Trophoblast cell (in vitro differentiated cells and primary cell): ENCODE measurements at regions not wholly inside any gene's neighbourhood (a gene's known extent, or its start where the extent isn't known, plus 50 kb on each side); places are given as distances from the start of the nearest gene placed in this dataset.
"Not testable (repeated sequence)": the region's sequence is repeated elsewhere in the genome, so short reads cannot be mapped to it uniquely, and the experiment has no call there.

Experiments used
- DNase-seq, 2 donors: peaks; one replicate each; pipeline ENCODE4 v3.0.0-alpha.2; 2016
- H2AFZ ChIP-seq: 2 replicates; pipeline ENCODE4 v1.6.1; 2013; ENCODE audit warnings: low read length, moderate library complexity, mild to moderate bottlenecking; ENCODE audit not compliant: insufficient read depth, poor library complexity
- H2AK5ac ChIP-seq: 2 replicates; pipeline ENCODE4 v1.6.1; 2013; ENCODE audit warnings: mild to moderate bottlenecking, low read length
- H2BK120ac ChIP-seq: 2 replicates; pipeline ENCODE4 v1.6.1; 2013; ENCODE audit warnings: low read length, mild to moderate bottlenecking, moderate library complexity; ENCODE audit not compliant: insufficient read depth, poor library complexity
- H2BK12ac ChIP-seq: 2 replicates; pipeline ENCODE4 v1.6.1; 2013; ENCODE audit warnings: mild to moderate bottlenecking, low read length, moderate library complexity
- H2BK5ac ChIP-seq: 2 replicates; pipeline ENCODE4 v1.6.1; 2013; ENCODE audit warnings: low read length, low read depth, moderate library complexity, mild to moderate bottlenecking; ENCODE audit not compliant: poor library complexity
- H3K14ac ChIP-seq: 2 replicates; pipeline ENCODE4 v1.6.1; 2013; ENCODE audit warnings: mild to moderate bottlenecking, low read length
- H3K18ac ChIP-seq: 2 replicates; pipeline ENCODE4 v1.6.1; 2013; ENCODE audit warnings: mild to moderate bottlenecking, low read length
- H3K23ac ChIP-seq: 2 replicates; pipeline ENCODE4 v1.6.1; 2013; ENCODE audit warnings: low read length
- H3K27ac ChIP-seq: 2 replicates; pipeline ENCODE4 v1.5.1; 2013; ENCODE audit warnings: low read depth, mild to moderate bottlenecking, inconsistent platforms, low read length, moderate library complexity
- H3K27me3 ChIP-seq: 2 replicates; pipeline ENCODE4 v1.6.1; 2013; ENCODE audit warnings: inconsistent platforms, mild to moderate bottlenecking, low read length, moderate library complexity; ENCODE audit not compliant: insufficient read depth
- H3K36me3 ChIP-seq, 2 experiments: 1 replicate in 1 of 2; 2 replicates in 1 of 2; pipeline ENCODE4 v1.6.1; 2013; ENCODE audit warnings: low read length in 2 of 2, mild to moderate bottlenecking in 2 of 2, moderate library complexity in 1 of 2; ENCODE audit not compliant: insufficient read depth in 2 of 2, control insufficient read depth in 1 of 2
- H3K4ac ChIP-seq: 2 replicates; pipeline ENCODE4 v1.6.1; 2013; ENCODE audit warnings: low read depth, mild to moderate bottlenecking, low read length, moderate library complexity
- H3K4me1 ChIP-seq, 2 experiments: 1 replicate in 1 of 2; 2 replicates in 1 of 2; pipeline ENCODE4 v1.6.1; 2013; ENCODE audit warnings: low read length in 2 of 2, mild to moderate bottlenecking in 2 of 2, moderate library complexity in 1 of 2; ENCODE audit not compliant: insufficient read depth in 2 of 2, control insufficient read depth in 1 of 2
- H3K4me2 ChIP-seq: 2 replicates; pipeline ENCODE4 v1.6.1; 2013; ENCODE audit warnings: inconsistent platforms, mild to moderate bottlenecking, low read length, moderate library complexity
- H3K4me3 ChIP-seq: 2 replicates; pipeline ENCODE4 v1.5.1; 2013; ENCODE audit warnings: mild to moderate bottlenecking, low read depth, low read length, inconsistent platforms
- H3K79me1 ChIP-seq: one replicate; pipeline ENCODE4 v1.6.1; 2013; ENCODE audit warnings: low read length
- H3K79me2 ChIP-seq: 2 replicates; pipeline ENCODE4 v1.6.1; 2013; ENCODE audit warnings: low read length, mild to moderate bottlenecking; ENCODE audit not compliant: control insufficient read depth, insufficient read depth, poor library complexity
- H3K9ac ChIP-seq: 2 replicates; pipeline ENCODE4 v1.6.1; 2013; ENCODE audit warnings: mild to moderate bottlenecking, low read length
- H3K9me3 ChIP-seq: 2 replicates; pipeline ENCODE4 v1.6.1; 2013; ENCODE audit warnings: low read depth, mild to moderate bottlenecking, control low read depth, inconsistent platforms, low read length; ENCODE audit not compliant: insufficient read depth
- H4K12ac ChIP-seq: 2 replicates; pipeline ENCODE4 v1.6.1; 2013; ENCODE audit warnings: low read depth, mild to moderate bottlenecking, low read length, moderate library complexity
- H4K8ac ChIP-seq: 2 replicates; pipeline ENCODE4 v1.6.1; 2013; ENCODE audit warnings: low read depth, mild to moderate bottlenecking, low read length, moderate library complexity
- H4K91ac ChIP-seq: one replicate; pipeline ENCODE4 v1.6.1; 2013; ENCODE audit warnings: low read depth, mild to moderate bottlenecking, low read length, moderate library complexity
- WGBS: extraction: QIAGEN DNeasy Blood & Tissue Kit; methylation state at CpG from one replicate; pipeline ENCODE4 v1.1.7; 2013; ENCODE audit warnings: missing lambda C conversion rate; ENCODE audit not compliant: insufficient read length, insufficient coverage; ENCODE audit errors: extremely low coverage; 5-methylcytosine and 5-hydroxymethylcytosine counted together

GRCh38 chr1:219070395-219070794 lies 103.3 kb upstream of the LYPLAL1 start:
- not testable (repeated sequence) for H3K4me2 ChIP-seq, H3K9ac ChIP-seq, H3K4me3 ChIP-seq, H3K4ac ChIP-seq, H3K79me2 ChIP-seq, H4K12ac ChIP-seq, H3K23ac ChIP-seq, H2BK5ac ChIP-seq, H3K27ac ChIP-seq, H4K91ac ChIP-seq, H2AFZ ChIP-seq, H2AK5ac ChIP-seq, H3K36me3 ChIP-seq, DNase-seq, H3K9me3 ChIP-seq, H3K14ac ChIP-seq, H3K27me3 ChIP-seq, H3K4me1 ChIP-seq, H4K8ac ChIP-seq, H2BK120ac ChIP-seq, H2BK12ac ChIP-seq, H3K18ac ChIP-seq, H3K79me1 ChIP-seq
- WGBS = no CpG with 5 or more reads among the region's 2 CpGs

- Histone ChIP-seq H3K23ac (no peak overlapping the region), H4K8ac (no peak overlapping the region), H3K14ac (no peak overlapping the region), H3K18ac (no peak overlapping the region), H3K79me2 (no peaks in the 10 kb centered on the region), H2BK120ac (no peak overlapping the region), H3K36me3 (no peaks in the 10 kb centered on the region), H3K27me3 (no peaks in the 10 kb centered on the region), H2BK5ac (no peak overlapping the region), H4K91ac (no peak overlapping the region), H2AFZ (no peak overlapping the region), H3K9me3 (peaks cover 5% of the 10 kb centered on the region), H4K12ac (no peak overlapping the region), H3K9ac (no peak overlapping the region), H3K4me2 (no peak overlapping the region), H3K79me1 (no peaks in the 10 kb centered on the region), H2AK5ac (no peak overlapping the region), H3K27ac (no peak overlapping the region), H2BK12ac (no peak overlapping the region), H3K4me1 (peaks cover 0 to 3% of the 10 kb centered on the region in 2 experiments), H3K4me3 (no peak overlapping the region), H3K4ac (no peak overlapping the region)
- WGBS = no CpG with 5 or more reads among the region's 4 CpGs
- DNase-seq = no peak
Observed at GRCh38 chr1:219071209-219071608, 102.5 kb upstream of the LYPLAL1 start.

- Histone ChIP-seq H2BK120ac (no peak overlapping the region), H2BK12ac (no peak overlapping the region), H3K4me2 (no peak overlapping the region), H4K8ac (no peak overlapping the region), H3K18ac (no peak overlapping the region), H3K4me1 (no peaks in the 10 kb centered on the region), H3K14ac (no peak overlapping the region), H2AFZ (no peak overlapping the region), H4K12ac (no peak overlapping the region), H3K79me2 (no peaks in the 10 kb centered on the region), H3K4ac (no peak overlapping the region), H3K9me3 (peaks cover 5% of the 10 kb centered on the region), H4K91ac (no peak overlapping the region), H3K27me3 (no peaks in the 10 kb centered on the region), H3K27ac (no peak overlapping the region), H3K79me1 (no peaks in the 10 kb centered on the region), H3K36me3 (no peaks in the 10 kb centered on the region), H2AK5ac (no peak overlapping the region), H2BK5ac (no peak overlapping the region), H3K4me3 (no peak overlapping the region), H3K23ac (no peak overlapping the region), H3K9ac (no peak overlapping the region)
- DNase-seq = no peak
- WGBS = no CpG with 5 or more reads among the region's 5 CpGs
Observed at GRCh38 chr1:219072329-219072728, 101.3 kb upstream of the LYPLAL1 start.

GRCh38 chr1:219074084-219074728 lies 99.5 kb upstream of the LYPLAL1 start:
- H4K12ac ChIP-seq = no peak overlapping the region
- no peaks in the 10 kb centered on the region for H3K79me1 ChIP-seq
- no peak overlapping the region for H2AK5ac ChIP-seq
- H2BK120ac ChIP-seq = no peak overlapping the region
- no peak overlapping the region for H2BK12ac ChIP-seq
- no peak overlapping the region for H3K27ac ChIP-seq
- no peaks in the 10 kb centered on the region for H3K79me2 ChIP-seq
- no peak overlapping the region for H3K4me3 ChIP-seq
- peak in 1 of 2 donors; percentile 44 for DNase-seq
- no CpG with 5 or more reads among the region's 5 CpGs for WGBS
- no peaks in the 10 kb centered on the region for H3K36me3 ChIP-seq
- peaks cover 5% of the 10 kb centered on the region for H3K9me3 ChIP-seq
- no peaks in the 10 kb centered on the region for H3K27me3 ChIP-seq
- no peak overlapping the region for H4K8ac ChIP-seq
- H3K18ac ChIP-seq = no peak overlapping the region
- no peaks in the 10 kb centered on the region for H3K4me1 ChIP-seq
- H3K23ac ChIP-seq = no peak overlapping the region
- no peak overlapping the region for H2AFZ ChIP-seq
- H4K91ac ChIP-seq = no peak overlapping the region
- no peak overlapping the region for H3K4me2 ChIP-seq
- no peak overlapping the region for H2BK5ac ChIP-seq
- H3K9ac ChIP-seq = no peak overlapping the region
- no peak overlapping the region for H3K14ac ChIP-seq
- no peak overlapping the region for H3K4ac ChIP-seq
